AG04450 (cell line): ENCODE measurements at regions not wholly inside any gene's neighbourhood (a gene's known extent, or its start where the extent isn't known, plus 50 kb on each side); places are given as distances from the start of the nearest gene placed in this dataset.
A peak's percentile ranks its signal among the peaks of the same experiment; 100 is the strongest.

Experiments used
- CTCF ChIA-PET: fragments of 300-600, 350-600 bp; formaldehyde crosslinking; extraction: SDS; loops from one replicate; lab custom pipeline; 2022; ENCODE audit warnings: antibody characterized with exemption, inconsistent platforms; lab: Charles Lee
- POLR2A ChIA-PET: fragments of 350-600 bp; formaldehyde crosslinking; extraction: SDS; loops from one replicate; lab custom pipeline; 2021; ENCODE audit warnings: antibody characterized with exemption, inconsistent platforms; lab: Yijun Ruan, JAX
- DNase-seq: peaks from one replicate; pipeline ENCODE4 v3.0.0-alpha.2; 2011; ENCODE audit warnings: low read depth, low spot score
- H3K27ac ChIP-seq: one replicate; pipeline ENCODE4 v1.5.1; 2012; ENCODE audit warnings: low read depth, low read length, control low read depth
- H3K27me3 ChIP-seq: one replicate; pipeline ENCODE4 v1.6.0; 2012; ENCODE audit warnings: low read length; ENCODE audit not compliant: control insufficient read depth, insufficient read depth
- H3K4me3 ChIP-seq: 2 replicates; pipeline ENCODE4 v1.5.1; 2011; ENCODE audit warnings: mild to moderate bottlenecking, low read depth, low read length, control low read depth
- H3K9me3 ChIP-seq: 2 replicates; pipeline ENCODE4 v1.5.1; 2012; ENCODE audit warnings: low read length; ENCODE audit not compliant: control insufficient read depth, insufficient read depth
- CTCF ChIP-seq: IDR thresholded peaks from 2 replicates; pipeline ENCODE4 v1.5.1; 2011; ENCODE audit warnings: low read depth, low read length, control low read depth, inconsistent platforms

DNA sequence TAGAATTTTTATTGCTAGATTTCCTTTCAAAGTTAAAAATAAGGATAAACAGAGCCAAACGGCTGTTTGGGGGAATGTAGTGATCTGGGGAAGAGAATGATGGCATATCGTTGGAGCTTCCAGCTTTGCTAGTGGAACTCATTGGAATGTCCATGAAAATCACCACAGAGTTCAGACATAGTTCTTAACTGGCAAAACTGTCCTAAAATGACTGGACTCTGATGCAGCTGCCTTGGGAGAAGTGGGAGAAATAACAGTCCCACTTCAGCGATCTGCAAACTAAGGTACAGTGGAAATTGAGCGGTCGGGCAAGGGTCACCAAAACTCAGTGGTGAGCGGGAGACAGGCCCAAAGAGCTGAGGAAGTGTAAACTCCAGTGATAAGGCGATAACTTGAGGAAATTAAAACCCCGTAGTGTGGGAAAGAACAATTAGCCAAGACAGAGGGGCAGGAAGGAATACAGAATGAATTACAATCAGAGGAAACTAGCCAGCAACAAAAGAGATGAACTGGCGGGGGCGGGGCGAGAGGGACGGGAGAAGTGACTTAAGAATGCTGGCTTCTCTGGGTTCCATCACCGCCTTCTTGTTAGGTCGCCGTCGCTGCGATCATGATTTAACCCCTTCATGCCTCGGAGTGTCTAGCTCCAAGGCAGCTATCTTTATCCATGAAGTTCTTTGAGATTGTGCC is 89.8 kb upstream of the ARHGAP29 start:
- no peaks in the 10 kb centered on the region for H3K9me3 ChIP-seq
- peak overlapping the region; percentile 71 for H3K27ac ChIP-seq
- no peak overlapping the region for H3K4me3 ChIP-seq
- TF ChIP-seq CTCF, result no peak
- ChIA-PET POLR2A (interaction anchor here (0.6 to 1.7 kb wide), 2 partner anchors 90 to 265 kb away, joined by 3 read pairs; partner anchors contain the start of gene ARHGAP29), CTCF (interaction anchor here (1.1 to 3.9 kb wide), 6 partner anchors 9 to 301 kb away, joined by 6 to 18 read pairs (median 8); no protein-coding TSS in a partner anchor)
- no peak for DNase-seq
- no peaks in the 10 kb centered on the region for H3K27me3 ChIP-seq

- ChIA-PET CTCF (interaction anchor here (1.1 to 3.9 kb wide), 3 partner anchors 10 to 300 kb away, joined by 3 to 18 read pairs (median 8); no protein-coding TSS in a partner anchor), POLR2A (interaction anchor here (1.0 to 1.7 kb wide), 3 partner anchors 9 to 290 kb away, joined by 3 to 5 read pairs (median 3); no protein-coding TSS in a partner anchor)
- Histone ChIP-seq H3K4me3 (no peak overlapping the region), H3K9me3 (no peaks in the 10 kb centered on the region), H3K27me3 (no peaks in the 10 kb centered on the region), H3K27ac (peak overlapping the region; percentile 94)
- no peak for TF ChIP-seq CTCF
- no peak for DNase-seq
Observed at GRCh38 chr1:94326329-94326728, 88.9 kb upstream of the ARHGAP29 start.

DNA sequence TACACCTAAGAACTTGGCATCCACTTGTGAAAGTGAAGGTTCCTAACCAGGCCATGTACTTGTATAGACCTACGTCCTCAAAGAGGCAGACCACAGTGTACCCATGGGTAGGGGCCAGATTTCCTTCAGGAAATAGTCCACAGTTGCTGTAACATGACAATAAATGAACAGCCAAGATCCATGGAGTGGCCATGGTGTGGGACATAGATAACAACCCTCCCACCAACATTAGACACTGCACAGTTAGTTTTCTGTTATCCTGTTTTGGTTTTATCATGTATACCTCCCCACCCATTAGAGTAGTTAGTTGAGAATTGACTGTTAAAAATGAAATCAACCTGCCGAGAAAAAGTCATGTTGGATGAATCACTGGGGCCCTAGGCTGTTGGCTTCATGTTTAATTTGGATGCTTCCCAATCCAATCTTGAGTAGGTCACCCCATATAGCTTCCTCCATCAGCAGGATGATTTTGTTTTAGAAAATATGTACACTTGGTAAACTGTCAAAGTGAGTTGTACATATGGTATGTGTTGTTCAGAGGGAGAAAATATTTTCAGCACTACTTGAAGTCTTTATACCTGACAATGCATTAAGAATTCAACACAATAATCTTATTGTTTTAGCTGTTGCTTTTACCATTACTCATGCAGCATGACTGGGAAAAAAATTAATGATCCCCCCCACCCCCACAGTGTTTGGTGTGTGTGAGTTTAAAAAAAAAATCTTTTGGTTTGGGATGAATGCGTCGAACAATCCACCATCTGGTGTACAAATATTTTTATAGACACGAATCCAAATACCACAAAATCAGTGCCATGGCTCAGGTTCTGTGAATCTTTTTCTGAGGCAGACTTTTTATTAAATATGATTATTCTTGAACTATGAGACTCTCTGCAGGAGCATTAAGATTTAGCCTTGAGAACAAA is 88.3 kb upstream of the ARHGAP29 start:
- Histone ChIP-seq H3K9me3 (no peaks in the 10 kb centered on the region), H3K27me3 (no peaks in the 10 kb centered on the region), H3K27ac (peak overlapping the region; percentile 78), H3K4me3 (no peak overlapping the region)
- TF ChIP-seq CTCF, result no peak
- peak; percentile 94 for DNase-seq
- POLR2A ChIA-PET, result interaction anchor here (0.9 to 1.7 kb wide), 5 partner anchors 8 to 289 kb away, joined by 3 to 5 read pairs (median 3); no protein-coding TSS in a partner anchor
- CTCF ChIA-PET, result interaction anchor here (1.1 to 3.9 kb wide), 3 partner anchors 10 to 300 kb away, joined by 3 to 18 read pairs (median 8); no protein-coding TSS in a partner anchor

DNA sequence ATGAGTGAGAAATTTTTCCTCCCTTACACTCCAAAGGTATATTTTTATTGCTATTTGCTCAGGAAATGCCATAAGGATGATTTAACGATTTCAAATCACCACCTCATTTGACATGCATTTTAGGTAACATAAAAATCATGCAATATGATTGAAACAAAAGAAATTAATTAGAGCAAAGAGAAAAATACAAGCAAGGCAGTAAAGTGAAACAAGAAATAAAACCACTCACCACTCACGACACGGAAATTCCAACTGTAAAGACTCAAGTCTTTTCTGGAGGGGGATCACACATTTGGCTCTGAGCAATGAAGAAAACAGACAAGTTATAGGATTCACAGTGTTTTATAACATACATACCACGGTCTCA is 86.8 kb upstream of the ARHGAP29 start:
- ChIA-PET POLR2A (no interaction called here), CTCF (no interaction called here)
- Histone ChIP-seq H3K4me3 (no peak overlapping the region), H3K9me3 (no peaks in the 10 kb centered on the region), H3K27ac (no peak overlapping the region), H3K27me3 (no peaks in the 10 kb centered on the region)
- DNase-seq, result no peak
- TF ChIP-seq CTCF, result no peak
